Caco-2 (cell line): ENCODE measurements at regions not wholly inside any gene's neighbourhood (a gene's known extent, or its start where the extent isn't known, plus 50 kb on each side); places are given as distances from the start of the nearest gene placed in this dataset.

Experiments
- BruUV-seq: library from RNA; stranded (reverse); fragments of 400-500 nt; replicated peaks from 2 replicates; lab custom pipeline; 2021; lab: Mats Ljungman, UMichigan
- CTCF ChIA-PET: fragments of 300-600 bp; sonication (Branson Sonifier 250); formaldehyde crosslinking; loops from one replicate; lab custom pipeline; 2022; ENCODE audit warnings: antibody characterized with exemption; lab: Charles Lee
- POLR2A ChIA-PET: fragments of 300-600 bp; sonication (Branson Sonifier 250); formaldehyde crosslinking; loops from one replicate; lab custom pipeline; 2022; ENCODE audit warnings: antibody characterized with exemption; lab: Charles Lee
- DNase-seq, 2 experiments: peaks; one replicate each; pipeline versions ENCODE4 v3.0.0 to v3.0.0-alpha.2; 2020 to 2022
- H3K27me3 ChIP-seq: replicated peaks from 2 replicates; pipeline ENCODE4 v1.6.0; 2011; ENCODE audit warnings: low read length; ENCODE audit not compliant: control insufficient read depth, insufficient read depth
- H3K36me3 ChIP-seq: 2 replicates; pipeline ENCODE4 v1.5.1; 2011; ENCODE audit warnings: low read length; ENCODE audit not compliant: control insufficient read depth, insufficient read depth
- H3K4me1 ChIP-seq: fragments of 250-450 bp; sonication (Bioruptor Pico); 2 replicates; pipeline ENCODE4 v1.5.1; 2020; ENCODE audit warnings: mild to moderate bottlenecking
- H3K4me3 ChIP-seq: 2 replicates; pipeline ENCODE4 v1.5.1; 2011; ENCODE audit warnings: low read depth, mild to moderate bottlenecking, control low read depth, low read length
- H3K9me3 ChIP-seq: fragments of 250-450 bp; sonication (Bioruptor Pico); 2 replicates; pipeline ENCODE4 v1.5.1; 2020; ENCODE audit warnings: mild to moderate bottlenecking, moderate library complexity
- H3K27ac Mint-ChIP-seq: one replicate; pipeline ENCODE4 v1.8.0; 2022; ENCODE audit warnings: mixed read lengths; ENCODE audit not compliant: unreplicated experiment
- H3K27me3 Mint-ChIP-seq: one replicate; pipeline ENCODE4 v1.8.0; 2022; ENCODE audit warnings: mixed read lengths; ENCODE audit not compliant: insufficient read depth, unreplicated experiment
- H3K36me3 Mint-ChIP-seq: one replicate; pipeline ENCODE4 v1.8.0; 2022; ENCODE audit warnings: mild to moderate bottlenecking, mixed read lengths; ENCODE audit not compliant: insufficient read depth, unreplicated experiment
- H3K4me1 Mint-ChIP-seq: one replicate; pipeline ENCODE4 v1.8.0; 2022; ENCODE audit warnings: low read depth, mixed read lengths; ENCODE audit not compliant: unreplicated experiment
- H3K4me3 Mint-ChIP-seq: one replicate; pipeline ENCODE4 v1.8.0; 2022; ENCODE audit warnings: mild to moderate bottlenecking, moderate library complexity, mixed read lengths; ENCODE audit not compliant: unreplicated experiment
- H3K9me3 Mint-ChIP-seq: one replicate; pipeline ENCODE4 v1.8.0; 2022; ENCODE audit warnings: mixed read lengths; ENCODE audit not compliant: unreplicated experiment
- CTCF ChIP-seq, 2 experiments: fragments of 200-600 bp in 1 of 2; IDR thresholded peaks; 1 replicate in 1 of 2; 2 replicates in 1 of 2; pipeline versions ENCODE4 v1.5.1 to v1.8.0; 2011 to 2022; ENCODE audit warnings: antibody characterized with exemption in 1 of 2, control low read depth in 1 of 2, inconsistent platforms in 1 of 2, low read depth in 1 of 2, low read length in 1 of 2, mild to moderate bottlenecking in 1 of 2, moderate library complexity in 1 of 2; ENCODE audit not compliant: insufficient read depth in 1 of 2, severe bottlenecking in 1 of 2, unreplicated experiment in 1 of 2
- intact Hi-C: fragments of 100-400 bp; cut with micrococcal nuclease; formaldehyde crosslinking; loops from one replicate; pipeline ENCODE4 v1.10.0; 2022; ENCODE audit not compliant: unreplicated experiment

GRCh38 chr15:87154761-87155160 is 1075.1 kb downstream of the AGBL1 start:
- Mint-ChIP-seq H3K4me1 (no peaks in the 10 kb centered on the region), H3K27me3 (no peaks in the 10 kb centered on the region), H3K4me3 (no peak overlapping the region), H3K9me3 (no peaks in the 10 kb centered on the region), H3K36me3 (no peaks in the 10 kb centered on the region), H3K27ac (no peak overlapping the region)
- no peak for DNase-seq
- no peak for TF ChIP-seq CTCF (IDR thresholded peaks at IDR 0.05; ENCODE audit: insufficient read depth in 1 of 2, low read depth in 1 of 2, low read length in 1 of 2, severe bottlenecking in 1 of 2, unreplicated experiment in 1 of 2)
- no peaks in the 10 kb centered on the region for H3K4me1 ChIP-seq
- H3K9me3 ChIP-seq = no peaks in the 10 kb centered on the region
- H3K36me3 ChIP-seq = no peaks in the 10 kb centered on the region
- POLR2A ChIA-PET = no interaction called here
- no peaks in the 10 kb centered on the region for H3K27me3 ChIP-seq
- BruUV-seq = no TSS peak
- CTCF ChIA-PET = no interaction called here
- intact Hi-C loops = no loop called here
- no peak overlapping the region for H3K4me3 ChIP-seq

- H3K36me3 ChIP-seq = no peaks in the 10 kb centered on the region
- CTCF ChIA-PET = no interaction called here
- intact Hi-C loops = no loop called here
- H3K4me3 Mint-ChIP-seq = no peak overlapping the region
- no peaks in the 10 kb centered on the region for H3K27me3 ChIP-seq
- BruUV-seq = no TSS peak
- H3K4me3 ChIP-seq = no peak overlapping the region
- no peak for TF ChIP-seq CTCF (IDR thresholded peaks at IDR 0.05; ENCODE audit: insufficient read depth in 1 of 2, low read depth in 1 of 2, low read length in 1 of 2, severe bottlenecking in 1 of 2, unreplicated experiment in 1 of 2)
- no peaks in the 10 kb centered on the region for H3K4me1 ChIP-seq
- H3K27ac Mint-ChIP-seq = no peak overlapping the region
- H3K9me3 ChIP-seq = no peaks in the 10 kb centered on the region
- no peaks in the 10 kb centered on the region for H3K9me3 Mint-ChIP-seq
- H3K27me3 Mint-ChIP-seq = peaks cover 3% of the 10 kb centered on the region
- H3K4me1 Mint-ChIP-seq = no peaks in the 10 kb centered on the region
- no peak for DNase-seq
- H3K36me3 Mint-ChIP-seq = no peaks in the 10 kb centered on the region
- POLR2A ChIA-PET = no interaction called here
These were observed 1071.6 kb downstream of the AGBL1 start for GRCh38 chr15:87151202-87151748.

- no peak overlapping the region for H3K4me3 ChIP-seq
- Mint-ChIP-seq H3K9me3 (no peaks in the 10 kb centered on the region), H3K36me3 (no peaks in the 10 kb centered on the region), H3K4me1 (no peaks in the 10 kb centered on the region), H3K27me3 (peaks cover 3% of the 10 kb centered on the region), H3K4me3 (no peak overlapping the region), H3K27ac (no peak overlapping the region)
- DNase-seq = no peak
- H3K27me3 ChIP-seq = no peaks in the 10 kb centered on the region
- no TSS peak for BruUV-seq
- ChIA-PET POLR2A (no interaction called here), CTCF (no interaction called here)
- no peaks in the 10 kb centered on the region for H3K4me1 ChIP-seq
- no peaks in the 10 kb centered on the region for H3K9me3 ChIP-seq
- H3K36me3 ChIP-seq = no peaks in the 10 kb centered on the region
- TF ChIP-seq CTCF (IDR thresholded peaks at IDR 0.05; ENCODE audit: insufficient read depth in 1 of 2, low read depth in 1 of 2, low read length in 1 of 2, severe bottlenecking in 1 of 2, unreplicated experiment in 1 of 2) = no peak
- intact Hi-C loops = no loop called here
These were observed 1066.0 kb downstream of the AGBL1 start for GRCh38 chr15:87145696-87146095.
